ENCODE measurements at regions not wholly inside any gene's neighbourhood (a gene's known extent, or its start where the extent isn't known, plus 50 kb on each side); places are given as distances from the start of the nearest gene placed in this dataset.

GRCh38 chrX:46306103-46306502 is 239.1 kb downstream of the ZNF674 start:
- Histone ChIP-seq H3K4me3 (replicated peaks; ENCODE audit: insufficient read depth, low read length) (no peak overlapping the region), H3K27me3 (ENCODE audit: insufficient read depth, poor library complexity, severe bottlenecking) (no peaks in the 10 kb centered on the region), H3K27ac (replicated peaks) (no peak overlapping the region)
- DNase-seq (ENCODE audit: low read depth in 1 of 2, low spot score in 1 of 2), result no peak
- TF ChIP-seq POLR2AphosphoS5 (IDR thresholded peaks at IDR 0.05; ENCODE audit: low read depth) (no peak), GABPA (IDR thresholded peaks at IDR 0.05; ENCODE audit: low read depth) (no peak)
- TF ChIP-seq, protein P1, sequence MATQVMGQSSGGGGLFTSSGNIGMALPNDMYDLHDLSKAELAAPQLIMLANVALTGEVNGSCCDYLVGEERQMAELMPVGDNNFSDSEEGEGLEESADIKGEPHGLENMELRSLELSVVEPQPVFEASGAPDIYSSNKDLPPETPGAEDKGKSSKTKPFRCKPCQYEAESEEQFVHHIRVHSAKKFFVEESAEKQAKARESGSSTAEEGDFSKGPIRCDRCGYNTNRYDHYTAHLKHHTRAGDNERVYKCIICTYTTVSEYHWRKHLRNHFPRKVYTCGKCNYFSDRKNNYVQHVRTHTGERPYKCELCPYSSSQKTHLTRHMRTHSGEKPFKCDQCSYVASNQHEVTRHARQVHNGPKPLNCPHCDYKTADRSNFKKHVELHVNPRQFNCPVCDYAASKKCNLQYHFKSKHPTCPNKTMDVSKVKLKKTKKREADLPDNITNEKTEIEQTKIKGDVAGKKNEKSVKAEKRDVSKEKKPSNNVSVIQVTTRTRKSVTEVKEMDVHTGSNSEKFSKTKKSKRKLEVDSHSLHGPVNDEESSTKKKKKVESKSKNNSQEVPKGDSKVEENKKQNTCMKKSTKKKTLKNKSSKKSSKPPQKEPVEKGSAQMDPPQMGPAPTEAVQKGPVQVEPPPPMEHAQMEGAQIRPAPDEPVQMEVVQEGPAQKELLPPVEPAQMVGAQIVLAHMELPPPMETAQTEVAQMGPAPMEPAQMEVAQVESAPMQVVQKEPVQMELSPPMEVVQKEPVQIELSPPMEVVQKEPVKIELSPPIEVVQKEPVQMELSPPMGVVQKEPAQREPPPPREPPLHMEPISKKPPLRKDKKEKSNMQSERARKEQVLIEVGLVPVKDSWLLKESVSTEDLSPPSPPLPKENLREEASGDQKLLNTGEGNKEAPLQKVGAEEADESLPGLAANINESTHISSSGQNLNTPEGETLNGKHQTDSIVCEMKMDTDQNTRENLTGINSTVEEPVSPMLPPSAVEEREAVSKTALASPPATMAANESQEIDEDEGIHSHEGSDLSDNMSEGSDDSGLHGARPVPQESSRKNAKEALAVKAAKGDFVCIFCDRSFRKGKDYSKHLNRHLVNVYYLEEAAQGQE (IDR thresholded peaks at IDR 0.05; ENCODE audit: insufficient replicate concordance, low read depth), result no peak

DNA sequence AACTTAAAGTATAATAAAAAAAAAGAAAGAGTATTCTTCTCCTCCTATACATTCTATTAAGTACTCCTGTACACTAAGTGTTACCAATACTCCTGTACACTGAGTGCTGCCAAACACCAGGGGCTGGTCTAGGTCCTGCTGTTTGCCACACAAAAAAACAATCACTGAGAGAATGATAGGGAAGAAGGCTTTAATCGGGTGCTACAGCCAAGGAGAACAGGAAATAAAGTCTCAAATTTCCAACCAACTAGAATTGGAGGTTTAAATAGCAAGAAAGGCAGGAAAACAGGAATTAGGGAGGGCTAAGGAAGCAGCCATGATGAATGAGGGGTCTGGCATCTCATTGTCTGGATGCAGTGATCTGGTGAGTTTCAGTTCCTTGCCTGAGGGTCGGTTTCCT is 239.8 kb downstream of the ZNF674 start:
- no peak for DNase-seq (ENCODE audit: low read depth in 1 of 2, low spot score in 1 of 2)
- Histone ChIP-seq H3K4me3 (replicated peaks; ENCODE audit: insufficient read depth, low read length) (no peak overlapping the region), H3K27ac (replicated peaks) (no peak overlapping the region), H3K27me3 (ENCODE audit: insufficient read depth, poor library complexity, severe bottlenecking) (no peaks in the 10 kb centered on the region)
- TF ChIP-seq, protein P1 (IDR thresholded peaks at IDR 0.05; ENCODE audit: insufficient replicate concordance, low read depth), result no peak
- TF ChIP-seq GABPA (IDR thresholded peaks at IDR 0.05; ENCODE audit: low read depth) (no peak), SPI1 (IDR thresholded peaks at IDR 0.05; ENCODE audit: borderline replicate concordance, low read depth) (no peak), POLR2AphosphoS5 (IDR thresholded peaks at IDR 0.05; ENCODE audit: low read depth) (no peak), CTCF (IDR thresholded peaks at IDR 0.05; ENCODE audit: insufficient read depth, low read length) (no peak)

DNA sequence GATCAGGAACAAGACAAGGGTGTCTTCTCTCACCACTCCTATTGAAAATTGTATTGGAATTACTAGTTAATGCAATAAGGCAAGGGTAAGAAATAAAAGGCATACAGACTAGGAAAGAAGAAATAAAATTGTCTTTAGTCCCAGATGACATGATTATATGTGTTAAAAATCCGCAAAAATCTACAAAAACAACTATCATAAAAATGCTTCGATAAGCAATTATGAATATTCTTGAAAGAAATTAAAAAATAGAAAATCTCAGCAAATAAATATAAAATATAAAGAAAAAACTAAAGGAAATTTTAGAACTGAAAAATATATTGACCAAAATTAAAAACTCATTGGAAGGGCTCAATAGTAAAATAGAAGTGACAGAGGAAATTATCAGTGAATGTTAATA is 243.3 kb downstream of the ZNF674 start:
- Histone ChIP-seq H3K27me3 (ENCODE audit: insufficient read depth, poor library complexity, severe bottlenecking) (no peaks in the 10 kb centered on the region), H3K27ac (replicated peaks) (no peak overlapping the region), H3K4me3 (replicated peaks; ENCODE audit: insufficient read depth, low read length) (no peak overlapping the region)
- TF ChIP-seq CTCF (IDR thresholded peaks at IDR 0.05; ENCODE audit: insufficient read depth, low read length) (no peak), SPI1 (IDR thresholded peaks at IDR 0.05; ENCODE audit: borderline replicate concordance, low read depth) (no peak), GABPA (IDR thresholded peaks at IDR 0.05; ENCODE audit: low read depth) (no peak), POLR2AphosphoS5 (IDR thresholded peaks at IDR 0.05; ENCODE audit: low read depth) (no peak)
- TF ChIP-seq, protein P1 (IDR thresholded peaks at IDR 0.05; ENCODE audit: insufficient replicate concordance, low read depth), result no peak
- no peak for DNase-seq (ENCODE audit: low read depth in 1 of 2, low spot score in 1 of 2)

DNA sequence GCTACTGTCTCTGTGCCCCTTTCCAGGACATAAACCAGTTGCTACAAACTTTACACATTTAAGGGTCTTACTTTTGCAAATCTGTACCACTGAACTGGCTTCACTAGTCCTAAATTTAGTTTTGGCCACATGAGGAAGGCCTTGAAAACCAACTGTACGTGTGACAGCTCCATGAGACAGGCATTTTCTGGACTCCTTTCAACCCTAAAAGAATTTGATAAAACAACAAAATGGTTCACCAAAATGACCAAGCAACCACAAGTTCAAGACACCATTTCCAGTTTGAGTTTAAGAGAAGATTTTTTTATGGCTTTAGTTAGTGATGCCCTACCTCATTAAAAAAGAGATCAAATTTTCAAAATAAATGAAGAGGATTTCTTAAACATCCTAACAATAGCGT is 246.4 kb downstream of the ZNF674 start:
- no peaks in the 10 kb centered on the region for H3K27me3 ChIP-seq (ENCODE audit: insufficient read depth, poor library complexity, severe bottlenecking)
- no peak overlapping the region for H3K27ac ChIP-seq (replicated peaks)
- no peak overlapping the region for H3K4me3 ChIP-seq (replicated peaks; ENCODE audit: insufficient read depth, low read length)
- TF ChIP-seq CTCF (IDR thresholded peaks at IDR 0.05; ENCODE audit: insufficient read depth, low read length) (no peak), SPI1 (IDR thresholded peaks at IDR 0.05; ENCODE audit: borderline replicate concordance, low read depth) (no peak), GABPA (IDR thresholded peaks at IDR 0.05; ENCODE audit: low read depth) (no peak), POLR2AphosphoS5 (IDR thresholded peaks at IDR 0.05; ENCODE audit: low read depth) (no peak)
- TF ChIP-seq, protein P1 (IDR thresholded peaks at IDR 0.05; ENCODE audit: insufficient replicate concordance, low read depth), result no peak
- DNase-seq (ENCODE audit: low read depth in 1 of 2, low spot score in 1 of 2), result no peak
